Smooth muscle cell (in vitro differentiated cells): ENCODE measurements at regions not wholly inside any gene's neighbourhood (a gene's known extent, or its start where the extent isn't known, plus 50 kb on each side); places are given as distances from the start of the nearest gene placed in this dataset.

Experiments used
- DNase-seq: peaks from one replicate; lab custom pipeline; 2025; ENCODE audit not compliant: unreplicated experiment; lab: John Stamatoyannopoulos, UW
- H2AFZ ChIP-seq: fragments of 200-600 bp; sonication (generic); 2 replicates; pipeline ENCODE4 v1.6.0; 2016; ENCODE audit warnings: antibody characterized with exemption, low read depth, mild to moderate bottlenecking
- H3F3A ChIP-seq: fragments of 200-600 bp; sonication (generic); 2 replicates; pipeline ENCODE4 v1.6.0; 2017; ENCODE audit warnings: antibody characterized with exemption, low read depth
- H3K27ac ChIP-seq: fragments of 200-600 bp; sonication (generic); 2 replicates; pipeline ENCODE4 v1.5.1; 2016; ENCODE audit warnings: low read depth, mild to moderate bottlenecking
- H3K27me3 ChIP-seq: fragments of 200-600 bp; sonication (generic); 2 replicates; pipeline ENCODE4 v1.6.1; 2016; ENCODE audit warnings: low read depth, mild to moderate bottlenecking
- H3K36me3 ChIP-seq: fragments of 200-600 bp; sonication (generic); 2 replicates; pipeline ENCODE4 v1.5.1; 2016; ENCODE audit warnings: low read depth
- H3K4me1 ChIP-seq: fragments of 200-600 bp; sonication (generic); 2 replicates; pipeline ENCODE4 v1.5.1; 2016; ENCODE audit warnings: low read depth
- H3K4me2 ChIP-seq: fragments of 200-600 bp; sonication (generic); 2 replicates; pipeline ENCODE4 v1.6.0; 2016; ENCODE audit warnings: mild to moderate bottlenecking
- H3K4me3 ChIP-seq: fragments of 200-600 bp; sonication (generic); 2 replicates; pipeline ENCODE4 v1.5.1; 2016; ENCODE audit warnings: mild to moderate bottlenecking
- H3K79me2 ChIP-seq: fragments of 200-600 bp; sonication (generic); 2 replicates; pipeline ENCODE4 v1.6.0; 2016; ENCODE audit warnings: low read depth, mild to moderate bottlenecking
- H3K9ac ChIP-seq: fragments of 200-600 bp; sonication (generic); 2 replicates; pipeline ENCODE4 v1.6.0; 2016; ENCODE audit warnings: low read depth
- H3K9me3 ChIP-seq: fragments of 200-600 bp; sonication (generic); replicated peaks from 2 replicates; pipeline ENCODE4 v1.5.1; 2016; ENCODE audit warnings: low read depth
- H4K20me1 ChIP-seq: fragments of 200-600 bp; sonication (generic); 2 replicates; pipeline ENCODE4 v1.6.0; 2016; ENCODE audit warnings: low read depth
- CTCF ChIP-seq: fragments of 200-600 bp; sonication (generic); IDR thresholded peaks from 2 replicates; pipeline ENCODE4 v1.5.1; 2017; ENCODE audit warnings: borderline replicate concordance, mild to moderate bottlenecking, antibody characterized with exemption; ENCODE audit not compliant: insufficient read depth, poor library complexity, severe bottlenecking
- WGBS: methylation state at CpG from one replicate; pipeline ENCODE4 v1.1.7; 2016; ENCODE audit warnings: low lambda C conversion rate; 5-methylcytosine and 5-hydroxymethylcytosine counted together

GRCh38 chr3:178159691-178160220 is 376.5 kb upstream of the KCNMB2 start:
- Histone ChIP-seq H3K9ac (no peak overlapping the region), H3F3A (no peaks in the 10 kb centered on the region), H3K4me3 (no peak overlapping the region), H3K27ac (no peak overlapping the region), H4K20me1 (no peaks in the 10 kb centered on the region), H3K4me1 (peaks cover 5% of the 10 kb centered on the region), H3K9me3 (no peaks in the 10 kb centered on the region), H3K4me2 (no peak overlapping the region), H2AFZ (peak overlapping the region; percentile 14), H3K79me2 (no peaks in the 10 kb centered on the region), H3K27me3 (no peaks in the 10 kb centered on the region), H3K36me3 (no peaks in the 10 kb centered on the region)
- 57% methylated on average over 2 of the region's 2 CpGs for WGBS
- TF ChIP-seq CTCF: no peak
- DNase-seq: no peak

- Histone ChIP-seq H3F3A (peaks cover 3% of the 10 kb centered on the region), H3K79me2 (no peaks in the 10 kb centered on the region), H3K27ac (no peak overlapping the region), H3K36me3 (no peaks in the 10 kb centered on the region), H3K9me3 (no peaks in the 10 kb centered on the region), H3K27me3 (no peaks in the 10 kb centered on the region), H4K20me1 (no peaks in the 10 kb centered on the region), H2AFZ (no peak overlapping the region), H3K4me1 (peaks cover 4% of the 10 kb centered on the region), H3K9ac (no peak overlapping the region), H3K4me3 (no peak overlapping the region), H3K4me2 (no peak overlapping the region)
- no peak for DNase-seq
- no peak for TF ChIP-seq CTCF
- 93% methylated on average over 2 of the region's 2 CpGs for WGBS
Measured at GRCh38 chr3:178169421-178169820, 366.8 kb upstream of the KCNMB2 start.

- H3K9ac ChIP-seq: no peak overlapping the region
- no peak overlapping the region for H3K4me3 ChIP-seq
- H3K79me2 ChIP-seq: no peaks in the 10 kb centered on the region
- no peaks in the 10 kb centered on the region for H3K9me3 ChIP-seq
- H3K27ac ChIP-seq: peak overlapping the region; percentile 50
- H3K4me2 ChIP-seq: peak overlapping the region; percentile 45
- no peak for DNase-seq
- no peak for TF ChIP-seq CTCF
- peaks cover 3% of the 10 kb centered on the region for H3F3A ChIP-seq
- H2AFZ ChIP-seq: no peak overlapping the region
- no peaks in the 10 kb centered on the region for H3K36me3 ChIP-seq
- WGBS: 62% methylated on average over 4 of the region's 4 CpGs
- H3K27me3 ChIP-seq: no peaks in the 10 kb centered on the region
- no peaks in the 10 kb centered on the region for H4K20me1 ChIP-seq
- peaks cover 4% of the 10 kb centered on the region for H3K4me1 ChIP-seq
Measured at GRCh38 chr3:178170698-178171535, 365.3 kb upstream of the KCNMB2 start.
